Muscle of leg (tissue), 3 donors: ENCODE measurements at regions not wholly inside any gene's neighbourhood (a gene's known extent, or its start where the extent isn't known, plus 50 kb on each side); places are given as distances from the start of the nearest gene placed in this dataset.

ENCODE experiments used
- DNase-seq: peaks from one replicate; pipeline ENCODE4 v3.0.0; 2013
- H3K27ac ChIP-seq: one replicate; pipeline ENCODE4 v1.5.1; 2013; ENCODE audit warnings: mild to moderate bottlenecking, low read length, control low read depth
- H3K27me3 ChIP-seq: one replicate; pipeline ENCODE4 v1.6.1; 2013; ENCODE audit warnings: low read length; ENCODE audit not compliant: control insufficient read depth, insufficient read depth
- H3K36me3 ChIP-seq: one replicate; pipeline ENCODE4 v1.6.1; 2013; ENCODE audit warnings: low read length; ENCODE audit not compliant: control insufficient read depth, insufficient read depth
- H3K4me1 ChIP-seq: one replicate; pipeline ENCODE4 v1.6.1; 2013; ENCODE audit warnings: low read length; ENCODE audit not compliant: control insufficient read depth, insufficient read depth
- H3K4me3 ChIP-seq: one replicate; pipeline ENCODE4 v1.5.1; 2013; ENCODE audit warnings: low read length, control low read depth
- H3K9me3 ChIP-seq: replicated peaks from 2 replicates; pipeline ENCODE4 v1.6.1; 2013; ENCODE audit warnings: low read depth, low read length; ENCODE audit not compliant: control insufficient read depth
- WGBS: methylation state at CpG from one replicate; pipeline ENCODE4 v1.1.5; 2013; ENCODE audit warnings: missing lambda C conversion rate; ENCODE audit not compliant: insufficient coverage; 5-methylcytosine and 5-hydroxymethylcytosine counted together

DNA sequence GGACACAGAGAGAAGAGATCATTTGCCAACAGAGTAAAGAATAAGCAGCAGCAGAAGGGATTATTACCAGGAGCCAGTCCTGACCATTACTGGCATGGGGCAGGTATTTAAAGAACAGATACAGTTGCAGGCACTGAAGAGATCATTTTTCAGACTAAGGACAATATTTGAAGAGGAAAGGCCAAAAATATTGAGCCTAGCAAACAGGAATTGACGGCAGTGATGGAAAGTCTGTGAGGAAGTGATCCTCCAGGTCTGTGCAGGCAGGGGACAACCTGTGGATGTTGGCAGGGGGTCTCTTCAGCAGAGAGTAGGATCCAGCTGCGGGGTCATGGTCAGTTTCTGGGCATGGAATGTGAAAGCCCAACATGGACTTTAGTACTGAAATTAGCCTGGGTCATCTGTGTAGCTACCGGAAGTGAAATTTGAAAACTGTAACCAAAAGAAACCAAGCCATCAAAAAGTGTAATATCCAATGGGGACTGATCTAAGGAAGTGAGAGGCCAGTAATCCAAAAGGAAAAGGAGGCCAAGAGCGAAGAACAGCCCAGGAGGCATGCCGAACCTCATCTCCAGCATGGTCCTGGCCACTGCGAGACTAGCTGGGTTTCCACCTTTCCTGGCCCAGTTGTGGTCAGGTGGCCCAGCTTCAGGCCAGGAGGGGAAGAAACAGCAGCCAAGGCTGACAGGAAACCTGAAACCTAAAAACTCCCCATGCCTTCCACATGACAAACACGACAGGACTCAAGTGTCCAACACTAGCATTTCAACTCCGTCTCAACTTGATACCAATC lies 115.1 kb upstream of the TNFAIP3 start:
- no peak for DNase-seq
- no peaks in the 10 kb centered on the region for H3K36me3 ChIP-seq
- no peaks in the 10 kb centered on the region for H3K27me3 ChIP-seq
- peaks cover 5% of the 10 kb centered on the region for H3K4me1 ChIP-seq
- H3K4me3 ChIP-seq, result no peak overlapping the region
- H3K27ac ChIP-seq, result no peak overlapping the region
- no peaks in the 10 kb centered on the region for H3K9me3 ChIP-seq
- 71% methylated on average over 5 of the region's 8 CpGs for WGBS

- DNase-seq, result no peak
- no CpG with 5 or more reads among the region's 3 CpGs for WGBS
- Histone ChIP-seq H3K27ac (no peak overlapping the region), H3K4me3 (no peak overlapping the region), H3K36me3 (no peaks in the 10 kb centered on the region), H3K9me3 (no peaks in the 10 kb centered on the region), H3K4me1 (peaks cover 2% of the 10 kb centered on the region), H3K27me3 (no peaks in the 10 kb centered on the region)
These were observed 112.7 kb upstream of the TNFAIP3 start for GRCh38 chr6:137754366-137754765.

- Histone ChIP-seq H3K4me3 (no peak overlapping the region), H3K4me1 (peaks cover 2% of the 10 kb centered on the region), H3K27ac (no peak overlapping the region), H3K27me3 (no peaks in the 10 kb centered on the region), H3K9me3 (no peaks in the 10 kb centered on the region), H3K36me3 (no peaks in the 10 kb centered on the region)
- DNase-seq, result no peak
These were observed 112.2 kb upstream of the TNFAIP3 start for GRCh38 chr6:137754866-137755265.

GRCh38 chr6:137755284-137755683 lies 111.8 kb upstream of the TNFAIP3 start:
- Histone ChIP-seq H3K4me1 (peaks cover 2% of the 10 kb centered on the region), H3K9me3 (no peaks in the 10 kb centered on the region), H3K27me3 (no peaks in the 10 kb centered on the region), H3K27ac (no peak overlapping the region), H3K36me3 (no peaks in the 10 kb centered on the region), H3K4me3 (no peak overlapping the region)
- DNase-seq, result no peak
- WGBS, result 76% methylated on average over 2 of the region's 2 CpGs

- Histone ChIP-seq H3K27ac (no peak overlapping the region), H3K4me1 (peaks cover 2% of the 10 kb centered on the region), H3K36me3 (no peaks in the 10 kb centered on the region), H3K27me3 (no peaks in the 10 kb centered on the region), H3K4me3 (no peak overlapping the region), H3K9me3 (no peaks in the 10 kb centered on the region)
- no CpG with 5 or more reads among the region's 3 CpGs for WGBS
- no peak for DNase-seq
These were observed 110.3 kb upstream of the TNFAIP3 start for GRCh38 chr6:137756788-137757187.

DNA sequence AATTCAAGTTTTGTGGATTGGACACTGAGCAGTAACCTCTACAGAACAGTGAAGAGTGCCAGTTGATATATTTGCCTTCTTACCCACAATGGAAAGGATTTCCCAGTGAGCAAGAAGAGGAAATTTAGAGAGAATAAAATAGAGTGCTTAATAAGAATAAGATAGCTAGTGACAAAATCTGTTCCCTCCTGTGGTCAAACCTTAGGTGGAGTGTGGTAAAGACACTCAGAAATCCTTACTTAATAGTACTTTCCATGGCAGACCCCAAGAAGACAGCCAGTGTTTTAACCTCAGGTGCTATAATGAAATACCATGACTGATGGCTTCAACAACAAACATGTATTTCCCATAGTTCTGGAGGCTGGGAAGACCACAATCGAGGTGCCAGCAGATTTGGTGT lies 108.4 kb upstream of the TNFAIP3 start:
- Histone ChIP-seq H3K9me3 (no peaks in the 10 kb centered on the region), H3K27ac (no peak overlapping the region), H3K27me3 (no peaks in the 10 kb centered on the region), H3K4me1 (peaks cover 1% of the 10 kb centered on the region), H3K4me3 (no peak overlapping the region), H3K36me3 (no peaks in the 10 kb centered on the region)
- WGBS, result no CpG with 5 or more reads among the region's 1 CpG
- no peak for DNase-seq

DNA sequence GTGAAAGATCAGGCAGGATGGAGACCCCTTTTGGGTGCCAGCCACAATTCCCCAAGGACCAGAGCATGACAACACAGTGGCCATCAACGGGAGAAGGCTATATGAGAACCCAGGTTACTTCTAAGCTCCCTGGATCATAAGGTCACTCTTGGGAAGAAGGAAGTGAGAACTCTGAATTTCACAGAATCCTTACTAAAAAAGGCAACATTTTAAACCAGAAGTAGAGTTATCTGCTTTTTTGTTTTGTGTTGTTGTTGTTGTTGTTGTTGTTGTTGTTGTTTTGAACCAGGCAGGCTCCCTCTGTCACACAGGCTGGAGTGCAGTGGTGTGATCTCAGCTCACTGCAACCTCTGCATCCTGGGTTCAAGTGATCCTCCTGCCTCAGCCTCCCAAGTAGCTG lies 107.4 kb upstream of the TNFAIP3 start:
- no peaks in the 10 kb centered on the region for H3K4me1 ChIP-seq

DNA sequence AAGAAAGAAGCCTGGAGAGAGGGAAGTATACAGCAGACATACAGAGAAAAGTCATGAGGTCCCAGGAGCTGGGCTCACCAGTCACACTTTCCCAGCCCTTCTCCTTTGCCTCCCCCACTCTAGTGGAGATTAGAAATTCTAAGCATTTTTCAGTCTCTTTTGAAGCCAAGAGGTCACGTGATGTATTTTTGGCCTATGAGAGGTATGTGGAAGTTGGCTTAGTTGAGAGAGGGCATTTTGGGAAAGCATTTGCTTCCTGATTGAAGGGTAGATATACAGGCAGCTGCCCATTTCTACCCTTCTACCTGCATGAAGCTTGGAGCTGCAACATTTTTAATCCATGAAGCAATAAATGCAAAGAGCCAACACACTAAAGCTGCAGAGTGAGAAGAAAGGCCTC lies 106.0 kb upstream of the TNFAIP3 start:
- Histone ChIP-seq H3K27me3 (no peaks in the 10 kb centered on the region), H3K4me3 (no peak overlapping the region), H3K27ac (no peak overlapping the region), H3K36me3 (no peaks in the 10 kb centered on the region), H3K4me1 (no peaks in the 10 kb centered on the region), H3K9me3 (no peaks in the 10 kb centered on the region)
- no peak for DNase-seq
- WGBS, result no CpG with 5 or more reads among the region's 1 CpG

More for the DNA sequence above, 107.4 kb upstream of the TNFAIP3 start:
- Histone ChIP-seq H3K9me3 (no peaks in the 10 kb centered on the region), H3K4me3 (no peak overlapping the region), H3K36me3 (no peaks in the 10 kb centered on the region), H3K27me3 (no peaks in the 10 kb centered on the region), H3K27ac (no peak overlapping the region)
- WGBS, result no CpG with 5 or more reads among the region's 1 CpG
- DNase-seq, result no peak

DNA sequence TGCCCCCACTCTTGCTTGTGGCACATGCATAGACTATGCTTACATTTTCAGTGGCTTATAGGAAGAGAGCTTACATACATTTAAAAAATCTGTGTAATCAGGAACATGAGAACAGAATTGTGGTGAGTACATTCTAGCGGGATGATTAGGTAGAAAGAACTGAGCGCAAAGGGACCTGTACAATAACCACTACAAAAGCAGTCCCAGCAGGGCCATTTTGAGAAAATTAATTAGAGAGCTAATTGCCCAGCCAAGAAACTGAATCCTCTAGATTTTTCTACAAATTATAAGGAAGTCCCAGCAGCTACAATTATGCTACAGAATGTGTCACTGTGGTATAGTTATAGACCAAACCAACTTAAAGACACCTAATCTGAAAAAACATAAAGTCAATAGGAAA lies 105.6 kb upstream of the TNFAIP3 start:
- H3K27ac ChIP-seq, result no peak overlapping the region
- DNase-seq, result no peak
- no peaks in the 10 kb centered on the region for H3K9me3 ChIP-seq
- WGBS, result no CpG with 5 or more reads among the region's 2 CpGs
- H3K4me1 ChIP-seq, result no peaks in the 10 kb centered on the region
- no peaks in the 10 kb centered on the region for H3K36me3 ChIP-seq
- no peaks in the 10 kb centered on the region for H3K27me3 ChIP-seq
- H3K4me3 ChIP-seq, result no peak overlapping the region

DNA sequence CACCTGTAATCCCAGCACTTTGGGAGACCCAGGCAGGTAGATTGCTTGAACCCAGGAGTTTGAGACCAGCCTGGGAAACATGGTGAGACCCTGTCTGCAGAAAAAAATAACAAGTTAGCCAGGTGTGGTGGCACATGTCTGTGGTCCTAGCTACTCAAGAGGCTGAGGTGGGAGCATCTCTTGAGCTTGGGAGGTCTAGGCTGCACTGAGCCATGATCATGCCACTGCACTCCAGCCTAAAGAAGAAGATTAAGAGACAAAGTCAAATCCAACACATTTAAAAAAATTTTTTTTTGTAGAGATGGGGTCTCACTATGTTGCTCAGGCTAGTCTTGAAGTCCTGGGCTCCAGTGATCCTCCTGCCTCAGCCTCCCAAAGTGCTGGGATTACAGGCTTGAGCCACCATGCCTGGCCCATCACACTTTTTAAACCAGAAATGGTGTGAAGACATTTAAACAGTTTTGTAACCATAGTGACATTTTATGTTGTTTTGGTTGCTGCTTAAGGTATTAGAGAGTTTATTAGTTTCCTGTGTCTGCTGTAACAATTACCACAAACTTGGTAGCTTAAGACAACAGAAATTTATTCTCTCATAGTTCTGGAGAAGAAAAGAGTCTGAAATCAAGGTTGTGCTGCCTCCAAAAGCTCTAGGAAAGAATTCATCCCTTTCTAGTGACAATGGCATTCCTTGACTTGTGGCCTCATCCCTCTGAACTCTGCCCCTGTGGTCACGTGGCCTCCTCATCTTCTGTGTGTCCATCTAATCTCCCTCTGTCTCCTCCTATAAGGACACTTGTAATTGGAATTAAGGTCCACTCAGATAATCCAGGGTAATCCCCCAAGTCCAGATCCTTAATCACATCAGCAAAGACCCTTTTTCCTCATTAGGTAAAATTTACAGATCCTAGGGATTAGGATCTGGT lies 104.6 kb upstream of the TNFAIP3 start:
- Histone ChIP-seq H3K4me1 (no peaks in the 10 kb centered on the region), H3K36me3 (no peaks in the 10 kb centered on the region), H3K4me3 (no peak overlapping the region), H3K9me3 (no peaks in the 10 kb centered on the region), H3K27me3 (no peaks in the 10 kb centered on the region), H3K27ac (no peak overlapping the region)
- no CpG with 5 or more reads among the region's 1 CpG for WGBS
- DNase-seq, result no peak
